GM13976 (cell line): ENCODE measurements at regions not wholly inside any gene's neighbourhood (a gene's known extent, or its start where the extent isn't known, plus 50 kb on each side); places are given as distances from the start of the nearest gene placed in this dataset.

Experiments
- DNase-seq: peaks from one replicate; pipeline ENCODE4 v3.0.0; 2012; ENCODE audit warnings: low spot score
- CTCF ChIP-seq: IDR thresholded peaks from 2 replicates; pipeline ENCODE4 v1.5.1; 2012; ENCODE audit warnings: borderline replicate concordance, mild to moderate bottlenecking; ENCODE audit not compliant: insufficient read depth; ENCODE audit errors: extremely low read depth, missing control alignments, control extremely low read depth
- in situ Hi-C: fragments of 300-500 bp; cut with MboI; formaldehyde crosslinking; loops from one replicate; pipeline ENCODE4 v1.12.0; 2022; ENCODE audit warnings: low sequenced_read_pairs, mixed read lengths, inconsistent platforms; ENCODE audit not compliant: unreplicated experiment

- DNase-seq: no peak
- in situ Hi-C loops: no loop called here
- TF ChIP-seq CTCF: no peak
These were observed 1399.8 kb upstream of the ACVR2A start for GRCh38 chr2:146444987-146445386.

- in situ Hi-C loops: no loop called here
- DNase-seq: no peak
- no peak for TF ChIP-seq CTCF
These were observed 1400.7 kb upstream of the ACVR2A start for GRCh38 chr2:146444085-146444484.

- in situ Hi-C loops: no loop called here
- TF ChIP-seq CTCF: no peak
- no peak for DNase-seq
These were observed 1406.6 kb upstream of the ACVR2A start for GRCh38 chr2:146438246-146438645.

GRCh38 chr2:146437712-146438111 lies 1407.1 kb upstream of the ACVR2A start:
- in situ Hi-C loops: no loop called here
- no peak for TF ChIP-seq CTCF
- no peak for DNase-seq

GRCh38 chr2:146433116-146433875 lies 1411.5 kb upstream of the ACVR2A start:
- in situ Hi-C loops: no loop called here
- TF ChIP-seq CTCF: no peak
- DNase-seq: no peak

- TF ChIP-seq CTCF: no peak
- in situ Hi-C loops: no loop called here
- no peak for DNase-seq
These were observed 1415.5 kb upstream of the ACVR2A start for GRCh38 chr2:146429366-146429765.
